22Rv1 (cell line): ENCODE measurements at regions not wholly inside any gene's neighbourhood (a gene's known extent, or its start where the extent isn't known, plus 50 kb on each side); places are given as distances from the start of the nearest gene placed in this dataset.

Experiments
- H3K27ac ChIP-seq: fragments of 450-650 bp; 2 replicates; pipeline ENCODE4 v1.5.1; 2017
- ZFX ChIP-seq: fragments of 450-650 bp; IDR thresholded peaks from 2 replicates; pipeline ENCODE4 v1.6.1; 2017; ENCODE audit warnings: antibody characterized with exemption, borderline replicate concordance
- TF ChIP-seq, protein P1 (sequence below): fragments of 450-650 bp; IDR thresholded peaks from 2 replicates; pipeline ENCODE4 v1.5.1; 2017; ENCODE audit warnings: mild to moderate bottlenecking

DNA sequence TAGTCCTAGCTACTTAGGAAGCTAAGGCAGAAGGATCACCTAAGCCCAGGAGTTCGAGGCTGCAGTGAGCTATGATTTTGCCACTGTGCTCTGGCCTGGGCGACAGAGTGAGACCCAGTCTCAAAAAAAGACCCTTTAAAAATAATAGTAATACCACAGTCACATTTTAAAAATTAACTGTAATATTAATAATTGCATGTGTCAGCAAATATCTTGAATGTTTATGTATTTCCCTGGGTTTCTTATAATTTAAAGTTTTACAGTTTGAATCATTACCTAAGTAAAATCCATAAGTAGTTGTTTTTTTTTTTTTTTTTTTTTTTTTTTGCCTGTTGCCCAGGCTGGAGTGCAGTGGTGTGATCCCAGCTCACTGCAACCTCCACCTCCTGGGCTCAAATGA is 69.2 kb downstream of the LYZL2 start:
- H3K27ac ChIP-seq, result no peak overlapping the region
- TF ChIP-seq, protein P1, sequence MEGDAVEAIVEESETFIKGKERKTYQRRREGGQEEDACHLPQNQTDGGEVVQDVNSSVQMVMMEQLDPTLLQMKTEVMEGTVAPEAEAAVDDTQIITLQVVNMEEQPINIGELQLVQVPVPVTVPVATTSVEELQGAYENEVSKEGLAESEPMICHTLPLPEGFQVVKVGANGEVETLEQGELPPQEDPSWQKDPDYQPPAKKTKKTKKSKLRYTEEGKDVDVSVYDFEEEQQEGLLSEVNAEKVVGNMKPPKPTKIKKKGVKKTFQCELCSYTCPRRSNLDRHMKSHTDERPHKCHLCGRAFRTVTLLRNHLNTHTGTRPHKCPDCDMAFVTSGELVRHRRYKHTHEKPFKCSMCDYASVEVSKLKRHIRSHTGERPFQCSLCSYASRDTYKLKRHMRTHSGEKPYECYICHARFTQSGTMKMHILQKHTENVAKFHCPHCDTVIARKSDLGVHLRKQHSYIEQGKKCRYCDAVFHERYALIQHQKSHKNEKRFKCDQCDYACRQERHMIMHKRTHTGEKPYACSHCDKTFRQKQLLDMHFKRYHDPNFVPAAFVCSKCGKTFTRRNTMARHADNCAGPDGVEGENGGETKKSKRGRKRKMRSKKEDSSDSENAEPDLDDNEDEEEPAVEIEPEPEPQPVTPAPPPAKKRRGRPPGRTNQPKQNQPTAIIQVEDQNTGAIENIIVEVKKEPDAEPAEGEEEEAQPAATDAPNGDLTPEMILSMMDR, result no peak
- no peak for TF ChIP-seq ZFX

DNA sequence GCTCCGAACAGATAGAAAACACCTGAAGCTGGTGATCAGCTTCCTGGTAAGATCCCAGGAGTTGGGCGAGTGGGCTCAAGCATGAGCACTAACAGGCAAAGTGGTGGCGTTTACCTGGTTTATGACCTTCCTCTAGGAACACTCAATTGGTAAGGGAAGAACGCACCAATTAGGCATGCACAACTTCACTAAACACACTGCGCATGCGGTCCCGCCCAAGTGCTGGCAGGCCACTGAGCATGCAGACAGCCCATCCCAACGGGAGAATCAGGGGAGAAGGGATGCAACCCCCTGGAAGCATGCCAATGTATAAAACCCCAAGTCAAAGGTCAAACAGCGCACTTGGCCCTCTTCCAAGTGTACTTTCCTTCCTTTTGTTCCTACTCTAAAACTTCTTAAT is 70.4 kb downstream of the LYZL2 start:
- no peak overlapping the region for H3K27ac ChIP-seq
- no peak for TF ChIP-seq ZFX
- TF ChIP-seq, protein P1, result no peak

DNA sequence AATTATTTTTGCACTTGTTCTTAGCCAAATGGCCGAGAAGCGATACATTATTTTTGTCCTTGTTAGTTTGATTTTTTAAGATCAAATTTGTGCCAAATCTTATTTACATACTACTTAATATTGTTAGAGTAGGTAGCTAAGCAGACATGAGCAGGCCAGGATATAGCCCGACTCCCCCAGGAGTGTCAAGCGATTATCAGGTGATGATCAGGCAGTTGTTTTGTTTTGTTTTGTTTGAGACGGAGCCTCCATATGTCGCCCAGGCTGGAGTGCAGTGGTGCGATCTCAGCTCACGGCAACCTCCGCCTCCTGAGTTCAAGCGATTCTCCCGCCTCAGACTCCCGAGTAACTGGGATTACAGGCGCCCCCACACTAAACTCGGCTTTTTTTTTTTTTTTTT is 71.1 kb downstream of the LYZL2 start:
- no peak overlapping the region for H3K27ac ChIP-seq
- TF ChIP-seq, protein P1, result no peak
- TF ChIP-seq ZFX, result no peak

DNA sequence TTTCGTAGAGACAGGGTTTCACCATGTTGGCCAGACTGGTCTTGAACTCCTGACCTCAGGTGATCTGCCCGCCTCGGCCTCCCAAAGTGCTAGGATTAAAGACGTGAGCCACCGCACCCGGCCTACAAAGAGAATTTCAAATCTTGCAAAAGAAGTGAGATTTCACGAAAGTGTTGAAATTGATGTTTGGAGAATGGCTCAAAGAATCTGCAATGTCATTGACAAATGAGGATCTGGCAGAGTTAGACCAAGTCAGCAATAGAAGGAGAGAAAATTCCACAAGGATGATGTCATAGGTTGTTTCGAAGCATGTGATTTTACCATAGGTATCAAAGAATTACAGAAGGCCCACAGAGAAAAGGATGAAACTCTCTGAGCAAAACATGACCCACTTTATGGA is 71.7 kb downstream of the LYZL2 start:
- no peak overlapping the region for H3K27ac ChIP-seq
- TF ChIP-seq, protein P1, result no peak

DNA sequence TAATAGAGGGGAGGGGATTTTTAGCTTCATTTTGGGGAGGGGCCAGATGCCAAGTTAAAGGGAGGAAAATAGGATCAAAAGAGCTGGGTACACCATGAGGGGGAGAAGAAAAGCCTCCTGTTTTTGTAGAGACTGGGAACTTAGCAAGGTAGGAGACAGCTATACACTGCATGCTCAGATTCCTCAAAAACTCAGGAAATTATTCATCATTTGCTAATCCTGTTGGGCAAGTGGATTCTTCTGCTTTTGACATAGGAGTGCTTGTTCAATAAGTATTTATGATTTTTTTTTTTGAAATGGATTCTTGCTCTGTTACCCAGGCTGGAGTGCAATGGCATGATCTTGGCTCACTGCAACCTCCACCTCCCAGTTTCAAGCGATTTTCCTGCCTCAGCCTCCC is 73.4 kb downstream of the LYZL2 start:
- no peak for TF ChIP-seq ZFX
- TF ChIP-seq, protein P1, result no peak
- no peak overlapping the region for H3K27ac ChIP-seq

DNA sequence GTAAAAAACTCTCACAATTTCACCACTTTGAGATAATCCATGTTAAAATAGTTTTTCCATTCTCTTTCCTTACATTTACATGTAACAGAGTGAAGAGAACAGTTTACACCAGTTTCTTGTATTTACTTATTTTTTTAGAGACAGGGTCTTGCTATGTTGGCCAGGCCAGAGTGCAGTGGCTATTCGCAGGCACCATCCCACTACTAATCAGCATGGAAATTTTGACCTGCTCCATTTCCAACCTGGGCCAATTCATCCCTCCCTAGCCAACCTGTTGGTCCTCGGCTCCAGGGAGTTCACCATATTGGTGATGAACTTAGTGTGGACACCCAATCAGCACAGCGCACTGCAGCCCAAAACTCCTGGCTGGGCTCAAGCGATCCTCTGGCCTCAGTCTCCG is 74.1 kb downstream of the LYZL2 start:
- TF ChIP-seq ZFX, result no peak
- TF ChIP-seq, protein P1, result no peak
- H3K27ac ChIP-seq, result no peak overlapping the region

DNA sequence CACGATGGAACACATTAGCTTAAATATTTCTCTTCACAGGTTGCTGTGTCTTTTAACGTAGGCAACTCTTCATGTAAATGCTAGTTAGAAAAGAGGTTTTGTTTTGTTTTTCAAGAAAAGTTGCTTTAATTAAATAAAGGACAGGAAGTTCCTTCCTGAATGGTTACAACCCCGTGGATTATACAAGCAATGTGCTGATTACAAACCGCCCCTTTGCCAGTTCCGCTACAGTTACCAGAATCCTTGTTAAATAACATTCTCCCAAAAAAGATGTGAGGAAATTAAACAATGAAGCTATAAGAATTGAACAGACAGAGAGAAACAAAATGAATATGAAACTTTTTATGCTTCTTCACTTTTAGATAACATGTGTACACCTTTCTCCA is 75.1 kb downstream of the LYZL2 start:
- no peak for TF ChIP-seq ZFX
- TF ChIP-seq, protein P1, result no peak
- peak overlapping the region; percentile 30; the same call in 1 of the 2 replicates for H3K27ac ChIP-seq
